ENCODE measurements at regions not wholly inside any gene's neighbourhood (a gene's known extent, or its start where the extent isn't known, plus 50 kb on each side); places are given as distances from the start of the nearest gene placed in this dataset.
"Not testable (repeated sequence)": the region's sequence is repeated elsewhere in the genome, so short reads cannot be mapped to it uniquely, and the experiment has no call there.

GRCh38 chr10:33036670-33037069, 78.6 kb upstream of the ITGB1 start:
- H3K4me3 ChIP-seq (replicated peaks in 1 of 2; ENCODE audit: low read depth in 2 of 2, low read length in 2 of 2): no peak overlapping the region
- DNase-seq (ENCODE audit: low read depth in 2 of 2): no peak
- TF ChIP-seq, protein P1, sequence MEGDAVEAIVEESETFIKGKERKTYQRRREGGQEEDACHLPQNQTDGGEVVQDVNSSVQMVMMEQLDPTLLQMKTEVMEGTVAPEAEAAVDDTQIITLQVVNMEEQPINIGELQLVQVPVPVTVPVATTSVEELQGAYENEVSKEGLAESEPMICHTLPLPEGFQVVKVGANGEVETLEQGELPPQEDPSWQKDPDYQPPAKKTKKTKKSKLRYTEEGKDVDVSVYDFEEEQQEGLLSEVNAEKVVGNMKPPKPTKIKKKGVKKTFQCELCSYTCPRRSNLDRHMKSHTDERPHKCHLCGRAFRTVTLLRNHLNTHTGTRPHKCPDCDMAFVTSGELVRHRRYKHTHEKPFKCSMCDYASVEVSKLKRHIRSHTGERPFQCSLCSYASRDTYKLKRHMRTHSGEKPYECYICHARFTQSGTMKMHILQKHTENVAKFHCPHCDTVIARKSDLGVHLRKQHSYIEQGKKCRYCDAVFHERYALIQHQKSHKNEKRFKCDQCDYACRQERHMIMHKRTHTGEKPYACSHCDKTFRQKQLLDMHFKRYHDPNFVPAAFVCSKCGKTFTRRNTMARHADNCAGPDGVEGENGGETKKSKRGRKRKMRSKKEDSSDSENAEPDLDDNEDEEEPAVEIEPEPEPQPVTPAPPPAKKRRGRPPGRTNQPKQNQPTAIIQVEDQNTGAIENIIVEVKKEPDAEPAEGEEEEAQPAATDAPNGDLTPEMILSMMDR (IDR thresholded peaks at IDR 0.05; ENCODE audit: low read depth, low read length): no peak

DNA sequence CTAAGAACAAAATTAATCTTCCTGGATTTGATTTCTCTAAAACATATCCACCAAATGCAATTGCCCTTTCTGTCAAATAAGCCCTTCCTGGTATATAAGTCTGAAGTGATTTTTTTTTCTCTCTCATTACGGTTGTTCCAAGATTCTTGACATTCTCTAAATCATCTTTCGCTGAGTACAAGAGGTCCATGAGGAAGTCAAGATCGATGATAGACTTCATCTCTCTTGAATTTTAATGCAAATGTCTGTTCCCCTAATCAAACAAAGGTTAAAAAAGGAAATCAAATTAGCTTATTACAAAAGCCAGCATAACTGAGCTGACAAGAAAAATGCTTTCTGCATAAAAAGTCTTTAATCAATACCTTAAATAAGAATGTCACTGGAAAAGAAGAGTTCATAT, 77.4 kb upstream of the ITGB1 start:
- TF ChIP-seq, protein P1 (IDR thresholded peaks at IDR 0.05; ENCODE audit: low read depth, low read length): no peak
- no peak overlapping the region for H3K4me3 ChIP-seq (replicated peaks in 1 of 2; ENCODE audit: low read depth in 2 of 2, low read length in 2 of 2)
- DNase-seq (ENCODE audit: low read depth in 2 of 2): no peak

DNA sequence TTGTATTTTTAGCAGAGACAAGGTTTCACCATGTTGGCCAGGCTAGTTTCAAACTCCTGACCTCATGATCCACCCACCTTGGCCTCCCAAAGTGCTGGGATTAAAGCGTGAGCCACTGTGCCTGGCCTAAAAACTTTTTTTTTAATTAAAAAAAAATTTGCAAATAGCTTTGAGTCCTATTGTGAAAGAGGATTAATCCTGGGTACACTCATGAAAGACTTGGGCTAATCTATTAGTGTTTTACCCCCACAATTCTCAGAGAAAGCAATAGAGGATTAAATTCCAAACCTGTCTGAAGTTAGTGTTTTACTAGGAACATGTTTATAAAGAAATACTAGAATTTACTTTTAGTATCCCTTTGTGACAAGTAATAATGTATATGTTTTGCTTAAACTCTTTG, 76.9 kb upstream of the ITGB1 start:
- TF ChIP-seq, protein P1 (IDR thresholded peaks at IDR 0.05; ENCODE audit: low read depth, low read length): no peak
- no peak overlapping the region for H3K4me3 ChIP-seq (replicated peaks in 1 of 2; ENCODE audit: low read depth in 2 of 2, low read length in 2 of 2)
- DNase-seq (ENCODE audit: low read depth in 2 of 2): no peak

GRCh38 chr10:33032654-33033151, 74.7 kb upstream of the ITGB1 start:
- peak; percentile 44 to 82 for DNase-seq (ENCODE audit: low read depth in 2 of 2)
- no peak overlapping the region for H3K4me3 ChIP-seq (replicated peaks in 1 of 2; ENCODE audit: low read depth in 2 of 2, low read length in 2 of 2)
- TF ChIP-seq, protein P1 (IDR thresholded peaks at IDR 0.05; ENCODE audit: low read depth, low read length): no peak

- H3K4me3 ChIP-seq (replicated peaks in 1 of 2; ENCODE audit: low read depth in 2 of 2, low read length in 2 of 2): no peak overlapping the region
- TF ChIP-seq, protein P1 (IDR thresholded peaks at IDR 0.05; ENCODE audit: low read depth, low read length): no peak
- DNase-seq (ENCODE audit: low read depth in 2 of 2): peak in 1 of 2 donors; percentile 15
Observed at GRCh38 chr10:33031815-33032653, 74.0 kb upstream of the ITGB1 start.

GRCh38 chr10:33031171-33031570, 73.1 kb upstream of the ITGB1 start:
- no peak overlapping the region for H3K4me3 ChIP-seq (replicated peaks in 1 of 2; ENCODE audit: low read depth in 2 of 2, low read length in 2 of 2)
- TF ChIP-seq, protein P1 (IDR thresholded peaks at IDR 0.05; ENCODE audit: low read depth, low read length): no peak
- no peak for DNase-seq (ENCODE audit: low read depth in 2 of 2)

DNA sequence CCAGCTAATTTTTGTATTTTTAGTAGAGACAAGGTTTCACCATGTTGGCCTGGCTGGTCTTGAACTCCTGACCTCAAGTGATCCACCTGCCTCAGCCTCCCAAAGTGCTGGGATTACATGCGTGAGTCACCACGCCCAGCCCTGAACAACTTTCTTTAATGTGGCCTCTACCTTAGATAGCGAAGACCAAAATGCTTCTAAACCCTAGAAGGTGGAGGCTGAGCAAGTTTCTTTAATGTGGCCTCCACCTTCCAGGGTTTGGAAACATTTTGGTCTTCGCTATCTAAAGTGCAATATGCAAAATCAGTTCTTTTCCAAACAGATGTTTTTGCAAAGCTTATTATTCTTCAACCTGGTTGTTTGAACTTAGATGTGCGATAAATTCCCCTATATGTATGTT, 70.5 kb upstream of the ITGB1 start:
- not testable (repeated sequence) for H3K4me3 ChIP-seq (replicated peaks in 1 of 2; ENCODE audit: low read depth in 2 of 2, low read length in 2 of 2); DNase-seq (ENCODE audit: low read depth in 2 of 2)

All from cardiac fibroblast (primary cell).